H9 (cell line): ENCODE measurements at regions not wholly inside any gene's neighbourhood (a gene's known extent, or its start where the extent isn't known, plus 50 kb on each side); places are given as distances from the start of the nearest gene placed in this dataset.

ENCODE experiments used
- DNase-seq: peaks from one replicate; pipeline ENCODE4 v3.0.0-alpha.2; 2017
- H2AFZ ChIP-seq: one replicate; pipeline ENCODE4 v1.6.1; 2013; ENCODE audit warnings: mild to moderate bottlenecking, low read length, control low read depth, moderate library complexity
- H2AK5ac ChIP-seq: 2 replicates; pipeline ENCODE4 v1.6.1; 2013; ENCODE audit warnings: low read length, control low read depth, mixed read lengths; ENCODE audit not compliant: insufficient read length
- H2BK120ac ChIP-seq: one replicate; pipeline ENCODE4 v1.6.1; 2013; ENCODE audit warnings: low read depth, mild to moderate bottlenecking, low read length, control low read depth, inconsistent platforms; ENCODE audit not compliant: poor library complexity, severe bottlenecking
- H2BK12ac ChIP-seq: 2 replicates; pipeline ENCODE4 v1.6.1; 2013; ENCODE audit warnings: low read length, control low read depth, mixed read lengths, low read depth; ENCODE audit not compliant: insufficient read length
- H2BK15ac ChIP-seq: 2 replicates; pipeline ENCODE4 v1.6.1; 2013; ENCODE audit warnings: low read depth, low read length, control low read depth
- H2BK20ac ChIP-seq: one replicate; pipeline ENCODE4 v1.6.1; 2013; ENCODE audit warnings: low read depth, mild to moderate bottlenecking, low read length, control low read depth, inconsistent platforms; ENCODE audit not compliant: poor library complexity, severe bottlenecking
- H2BK5ac ChIP-seq: 2 replicates; pipeline ENCODE4 v1.6.1; 2013; ENCODE audit warnings: low read length, control low read depth, mixed read lengths; ENCODE audit not compliant: insufficient read length
- H3K14ac ChIP-seq: 2 replicates; pipeline ENCODE4 v1.6.1; 2013; ENCODE audit warnings: low read length, control low read depth; ENCODE audit not compliant: insufficient read depth
- H3K18ac ChIP-seq: 2 replicates; pipeline ENCODE4 v1.6.1; 2013; ENCODE audit warnings: low read depth, mild to moderate bottlenecking, mixed read lengths, low read length, control low read depth; ENCODE audit not compliant: insufficient read length
- H3K23ac ChIP-seq: 2 replicates; pipeline ENCODE4 v1.6.1; 2013; ENCODE audit warnings: low read length, control low read depth, mixed read lengths, low read depth; ENCODE audit not compliant: insufficient read length
- H3K23me2 ChIP-seq: 2 replicates; pipeline ENCODE4 v1.6.1; 2013; ENCODE audit warnings: low read depth, mild to moderate bottlenecking, mixed read lengths, low read length, control low read depth; ENCODE audit not compliant: insufficient read length, poor library complexity, severe bottlenecking
- H3K27ac ChIP-seq: 2 replicates; pipeline ENCODE4 v1.5.1; 2013; ENCODE audit warnings: low read length, control low read depth, mixed read lengths, low read depth; ENCODE audit not compliant: insufficient read length
- H3K27me3 ChIP-seq: 2 replicates; pipeline ENCODE4 v1.6.1; 2013; ENCODE audit warnings: low read length, control low read depth, inconsistent platforms; ENCODE audit not compliant: insufficient read depth
- H3K4ac ChIP-seq: 2 replicates; pipeline ENCODE4 v1.6.1; 2013; ENCODE audit warnings: low read depth, mild to moderate bottlenecking, control low read depth, inconsistent platforms, low read length, moderate library complexity
- H3K4me1 ChIP-seq: 2 replicates; pipeline ENCODE4 v1.6.1; 2013; ENCODE audit warnings: low read length, control low read depth, inconsistent platforms; ENCODE audit not compliant: insufficient read depth
- H3K4me2 ChIP-seq: 2 replicates; pipeline ENCODE4 v1.6.1; 2013; ENCODE audit warnings: low read length, control low read depth, mixed read lengths; ENCODE audit not compliant: insufficient read length, insufficient read depth
- H3K56ac ChIP-seq: 2 replicates; pipeline ENCODE4 v1.6.1; 2013; ENCODE audit warnings: low read depth, mild to moderate bottlenecking, mixed read lengths, low read length, control low read depth; ENCODE audit not compliant: insufficient read length
- H3K79me1 ChIP-seq: 2 replicates; pipeline ENCODE4 v1.6.1; 2013; ENCODE audit warnings: low read depth, mild to moderate bottlenecking, moderate library complexity, low read length, control low read depth, inconsistent platforms; ENCODE audit not compliant: insufficient read depth, poor library complexity, severe bottlenecking
- H3K79me2 ChIP-seq: 2 replicates; pipeline ENCODE4 v1.6.1; 2013; ENCODE audit warnings: low read length, control low read depth, inconsistent platforms; ENCODE audit not compliant: insufficient read depth
- H3K9ac ChIP-seq: 2 replicates; pipeline ENCODE4 v1.6.1; 2013; ENCODE audit warnings: low read length, control low read depth, mixed read lengths; ENCODE audit not compliant: insufficient read length; ENCODE audit errors: extremely low read depth
- H3K9me3 ChIP-seq: one replicate; pipeline ENCODE4 v1.6.1; 2013; ENCODE audit warnings: low read depth, low read length, inconsistent platforms; ENCODE audit not compliant: control insufficient read depth
- H3T11ph ChIP-seq: one replicate; pipeline ENCODE4 v1.6.1; 2013; ENCODE audit warnings: mild to moderate bottlenecking, low read length, control low read depth, inconsistent platforms
- H4K20me1 ChIP-seq: one replicate; pipeline ENCODE4 v1.6.1; 2013; ENCODE audit not compliant: control insufficient read depth, insufficient read length, insufficient read depth
- H4K5ac ChIP-seq: 2 replicates; pipeline ENCODE4 v1.6.1; 2013; ENCODE audit warnings: low read depth, mild to moderate bottlenecking, mixed read lengths, low read length, control low read depth; ENCODE audit not compliant: insufficient read length
- H4K8ac ChIP-seq: replicated peaks from 2 replicates; pipeline ENCODE4 v1.6.1; 2013; ENCODE audit warnings: low read length, control low read depth, mixed read lengths, low read depth; ENCODE audit not compliant: insufficient read length
- H4K91ac ChIP-seq: 2 replicates; pipeline ENCODE4 v1.6.1; 2013; ENCODE audit warnings: low read depth, mild to moderate bottlenecking, moderate library complexity, mixed read lengths, low read length, control low read depth; ENCODE audit not compliant: insufficient read length
- H3K27ac Mint-ChIP-seq, 3 experiments: 2 replicates in 2 of 3; 3 replicates in 1 of 3; pipeline ENCODE4 v1.8.0; 2020 to 2021; ENCODE audit warnings: mixed read lengths in 3 of 3, mild to moderate bottlenecking in 1 of 3, moderate library complexity in 1 of 3
- H3K27me3 Mint-ChIP-seq: 2 replicates; pipeline ENCODE4 v1.8.0; 2021; ENCODE audit warnings: low read depth, mild to moderate bottlenecking, moderate library complexity, mixed read lengths
- H3K36me3 Mint-ChIP-seq, 3 experiments: 2 replicates in 2 of 3; 3 replicates in 1 of 3; pipeline ENCODE4 v1.8.0; 2020 to 2021; ENCODE audit warnings: low read depth in 3 of 3, mixed read lengths in 3 of 3; ENCODE audit not compliant: insufficient read depth in 1 of 3
- H3K4me1 Mint-ChIP-seq, 2 experiments: 2 replicates each; pipeline ENCODE4 v1.8.0; 2020; ENCODE audit warnings: mixed read lengths in 2 of 2
- H3K4me3 Mint-ChIP-seq, 2 experiments: 2 replicates in 1 of 2; 3 replicates in 1 of 2; pipeline ENCODE4 v1.8.0; 2020 to 2021; ENCODE audit warnings: mild to moderate bottlenecking in 2 of 2, mixed read lengths in 2 of 2, moderate library complexity in 1 of 2
- H3K9me3 Mint-ChIP-seq, 2 experiments: 2 replicates in 1 of 2; 3 replicates in 1 of 2; pipeline ENCODE4 v1.8.0; 2020; ENCODE audit warnings: mild to moderate bottlenecking in 2 of 2, mixed read lengths in 2 of 2, moderate library complexity in 1 of 2
- WGBS: extraction: QIAGEN DNeasy Blood & Tissue Kit; methylation state at CpG from one replicate; pipeline ENCODE4 v1.1.7; 2013; ENCODE audit warnings: missing lambda C conversion rate, low lambda C conversion rate, mixed read lengths; ENCODE audit not compliant: insufficient read length; ENCODE audit errors: extremely low coverage; 5-methylcytosine and 5-hydroxymethylcytosine counted together
- TF ChIP-seq, protein P1 (sequence below): fragments of 200-600 bp; sonication (generic); conservative IDR thresholded peaks from 3 replicates; pipeline ENCODE4 v1.8.0; 2021; ENCODE audit warnings: antibody characterized with exemption, mild to moderate bottlenecking

GRCh38 chr2:67760995-67761394 is 301.8 kb downstream of the C1D start:
- Histone ChIP-seq H3K18ac (no peak overlapping the region), H3K79me1 (no peaks in the 10 kb centered on the region), H2BK5ac (no peak overlapping the region), H4K5ac (no peak overlapping the region), H3K23me2 (no peaks in the 10 kb centered on the region), H3T11ph (no peak overlapping the region), H3K9me3 (no peaks in the 10 kb centered on the region), H2AK5ac (no peak overlapping the region), H2BK12ac (no peak overlapping the region), H3K4ac (no peak overlapping the region), H2BK120ac (no peak overlapping the region), H2BK15ac (no peak overlapping the region), H4K8ac (no peak overlapping the region), H3K9ac (no peak overlapping the region), H3K4me2 (no peak overlapping the region), H3K4me1 (no peaks in the 10 kb centered on the region), H3K23ac (no peak overlapping the region), H3K14ac (no peak overlapping the region), H2BK20ac (no peak overlapping the region), H2AFZ (no peak overlapping the region), H3K79me2 (no peaks in the 10 kb centered on the region), H3K27ac (no peak overlapping the region), H3K27me3 (no peaks in the 10 kb centered on the region), H4K91ac (no peak overlapping the region), H4K20me1 (no peaks in the 10 kb centered on the region), H3K56ac (no peak overlapping the region)
- H3K36me3 Mint-ChIP-seq: no peaks in the 10 kb centered on the region; a peak in 1 of 7 replicates
- H3K4me1 Mint-ChIP-seq: peaks cover 3 to 10% of the 10 kb centered on the region in 2 experiments; a peak in 3 of 4 replicates
- TF ChIP-seq, protein P1, sequence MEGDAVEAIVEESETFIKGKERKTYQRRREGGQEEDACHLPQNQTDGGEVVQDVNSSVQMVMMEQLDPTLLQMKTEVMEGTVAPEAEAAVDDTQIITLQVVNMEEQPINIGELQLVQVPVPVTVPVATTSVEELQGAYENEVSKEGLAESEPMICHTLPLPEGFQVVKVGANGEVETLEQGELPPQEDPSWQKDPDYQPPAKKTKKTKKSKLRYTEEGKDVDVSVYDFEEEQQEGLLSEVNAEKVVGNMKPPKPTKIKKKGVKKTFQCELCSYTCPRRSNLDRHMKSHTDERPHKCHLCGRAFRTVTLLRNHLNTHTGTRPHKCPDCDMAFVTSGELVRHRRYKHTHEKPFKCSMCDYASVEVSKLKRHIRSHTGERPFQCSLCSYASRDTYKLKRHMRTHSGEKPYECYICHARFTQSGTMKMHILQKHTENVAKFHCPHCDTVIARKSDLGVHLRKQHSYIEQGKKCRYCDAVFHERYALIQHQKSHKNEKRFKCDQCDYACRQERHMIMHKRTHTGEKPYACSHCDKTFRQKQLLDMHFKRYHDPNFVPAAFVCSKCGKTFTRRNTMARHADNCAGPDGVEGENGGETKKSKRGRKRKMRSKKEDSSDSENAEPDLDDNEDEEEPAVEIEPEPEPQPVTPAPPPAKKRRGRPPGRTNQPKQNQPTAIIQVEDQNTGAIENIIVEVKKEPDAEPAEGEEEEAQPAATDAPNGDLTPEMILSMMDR: no peak
- no peak overlapping the region; a peak in 1 of 7 replicates for H3K27ac Mint-ChIP-seq
- no peak for DNase-seq
- WGBS: no CpG with 5 or more reads among the region's 3 CpGs
- H3K9me3 Mint-ChIP-seq: 0 out of 5 replicates have a peak, but pooled peaks cover 0 to 4% of the 10 kb centered on the region in 2 experiments
- peaks cover 5% of the 10 kb centered on the region; the same call in 1 of the 2 replicates for H3K27me3 Mint-ChIP-seq
- H3K4me3 Mint-ChIP-seq: no peak overlapping the region
